ENCODE measurements at regions not wholly inside any gene's neighbourhood (a gene's known extent, or its start where the extent isn't known, plus 50 kb on each side); places are given as distances from the start of the nearest gene placed in this dataset.

DNA sequence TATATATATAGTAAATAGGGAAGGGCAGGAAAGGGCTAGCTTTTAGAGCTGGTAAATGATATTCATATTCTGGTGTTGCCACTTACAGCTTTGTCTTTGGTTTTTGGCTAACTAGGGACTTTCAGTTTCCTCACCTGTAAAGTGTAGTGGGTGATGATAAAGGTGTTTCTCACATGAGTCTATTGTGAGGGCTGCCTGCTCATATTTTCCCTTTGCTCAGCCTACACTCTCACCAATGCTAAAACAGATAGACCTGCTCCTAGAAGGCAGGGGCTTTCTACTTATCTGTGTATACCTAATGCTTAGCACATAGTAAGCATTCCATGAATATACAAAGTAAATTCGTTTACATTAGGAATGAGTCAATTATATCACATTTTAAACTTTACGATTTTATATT is 137.2 kb upstream of the HS3ST1 start:
- no peak overlapping the region for H3K4me3 ChIP-seq (replicated peaks; ENCODE audit: low read depth, low read length)
- TF ChIP-seq, protein P1, sequence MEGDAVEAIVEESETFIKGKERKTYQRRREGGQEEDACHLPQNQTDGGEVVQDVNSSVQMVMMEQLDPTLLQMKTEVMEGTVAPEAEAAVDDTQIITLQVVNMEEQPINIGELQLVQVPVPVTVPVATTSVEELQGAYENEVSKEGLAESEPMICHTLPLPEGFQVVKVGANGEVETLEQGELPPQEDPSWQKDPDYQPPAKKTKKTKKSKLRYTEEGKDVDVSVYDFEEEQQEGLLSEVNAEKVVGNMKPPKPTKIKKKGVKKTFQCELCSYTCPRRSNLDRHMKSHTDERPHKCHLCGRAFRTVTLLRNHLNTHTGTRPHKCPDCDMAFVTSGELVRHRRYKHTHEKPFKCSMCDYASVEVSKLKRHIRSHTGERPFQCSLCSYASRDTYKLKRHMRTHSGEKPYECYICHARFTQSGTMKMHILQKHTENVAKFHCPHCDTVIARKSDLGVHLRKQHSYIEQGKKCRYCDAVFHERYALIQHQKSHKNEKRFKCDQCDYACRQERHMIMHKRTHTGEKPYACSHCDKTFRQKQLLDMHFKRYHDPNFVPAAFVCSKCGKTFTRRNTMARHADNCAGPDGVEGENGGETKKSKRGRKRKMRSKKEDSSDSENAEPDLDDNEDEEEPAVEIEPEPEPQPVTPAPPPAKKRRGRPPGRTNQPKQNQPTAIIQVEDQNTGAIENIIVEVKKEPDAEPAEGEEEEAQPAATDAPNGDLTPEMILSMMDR (IDR thresholded peaks at IDR 0.05; ENCODE audit: low read depth, low read length, missing control alignments) = no peak
- DNase-seq (ENCODE audit: extremely low read depth, low read depth) = no peak

DNA sequence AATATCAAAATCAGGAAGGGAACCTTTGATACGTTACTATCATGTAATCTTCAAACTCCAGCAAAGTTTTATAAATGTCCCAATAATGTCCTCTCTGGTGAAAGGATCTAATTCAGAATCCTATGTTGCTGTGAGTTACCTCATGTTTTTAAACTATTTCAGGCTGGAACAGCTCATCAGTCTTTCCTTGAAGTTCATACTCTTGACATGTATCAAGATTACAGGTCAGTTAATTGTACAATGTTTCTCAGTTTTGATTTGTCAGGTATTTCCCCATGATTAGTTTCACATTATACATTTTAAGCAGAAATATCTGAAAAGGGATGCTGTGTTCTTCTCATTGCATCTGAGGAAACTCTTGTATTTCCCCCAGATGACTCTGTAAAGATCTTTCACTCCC is 136.5 kb upstream of the HS3ST1 start:
- no peak overlapping the region for H3K4me3 ChIP-seq (replicated peaks; ENCODE audit: low read depth, low read length)
- no peak for DNase-seq (ENCODE audit: extremely low read depth, low read depth)
- TF ChIP-seq, protein P1 (IDR thresholded peaks at IDR 0.05; ENCODE audit: low read depth, low read length, missing control alignments) = no peak

DNA sequence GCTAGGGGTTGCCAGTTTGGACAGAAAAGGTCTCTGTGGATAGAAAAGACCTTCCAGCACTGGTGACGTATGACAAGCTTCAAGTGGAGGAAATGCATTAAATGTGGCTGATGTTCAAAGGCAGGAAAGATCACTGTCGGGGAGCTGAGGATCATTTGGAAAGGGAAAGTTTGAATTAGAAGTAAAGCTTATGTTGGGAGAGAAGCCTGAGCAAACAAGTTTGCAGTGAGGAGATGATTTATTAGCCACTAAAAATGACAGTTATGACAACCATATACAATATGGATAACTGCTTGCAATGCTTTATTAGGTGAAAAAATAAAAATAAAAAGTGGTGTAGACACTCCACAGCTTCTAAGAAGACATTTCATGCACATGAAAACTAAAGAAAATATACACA is 135.3 kb upstream of the HS3ST1 start:
- H3K4me3 ChIP-seq (replicated peaks; ENCODE audit: low read depth, low read length) = no peak overlapping the region
- TF ChIP-seq, protein P1 (IDR thresholded peaks at IDR 0.05; ENCODE audit: low read depth, low read length, missing control alignments) = no peak
- DNase-seq (ENCODE audit: extremely low read depth, low read depth) = no peak

DNA sequence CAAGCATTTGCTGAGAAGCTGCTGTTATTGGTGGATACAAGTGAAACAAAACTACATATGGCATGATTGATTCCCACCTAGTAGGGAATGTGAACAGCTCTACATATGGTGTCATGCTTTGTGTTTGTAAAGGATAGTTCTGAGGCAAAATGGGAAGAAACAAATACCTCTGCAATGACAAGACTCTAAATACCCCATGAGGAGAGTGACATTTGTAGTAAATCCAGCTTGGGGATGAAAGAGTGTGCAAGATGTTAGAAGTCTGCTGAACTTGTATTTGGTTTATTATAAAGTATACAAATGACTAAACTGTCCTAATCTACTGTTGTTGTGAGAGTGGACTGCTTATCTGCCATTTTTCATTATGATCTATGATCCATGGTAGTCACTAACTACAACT is 120.8 kb upstream of the HS3ST1 start:
- TF ChIP-seq, protein P1 (IDR thresholded peaks at IDR 0.05; ENCODE audit: low read depth, low read length, missing control alignments) = no peak
- DNase-seq (ENCODE audit: extremely low read depth, low read depth) = no peak
- H3K4me3 ChIP-seq (replicated peaks; ENCODE audit: low read depth, low read length) = no peak overlapping the region

DNA sequence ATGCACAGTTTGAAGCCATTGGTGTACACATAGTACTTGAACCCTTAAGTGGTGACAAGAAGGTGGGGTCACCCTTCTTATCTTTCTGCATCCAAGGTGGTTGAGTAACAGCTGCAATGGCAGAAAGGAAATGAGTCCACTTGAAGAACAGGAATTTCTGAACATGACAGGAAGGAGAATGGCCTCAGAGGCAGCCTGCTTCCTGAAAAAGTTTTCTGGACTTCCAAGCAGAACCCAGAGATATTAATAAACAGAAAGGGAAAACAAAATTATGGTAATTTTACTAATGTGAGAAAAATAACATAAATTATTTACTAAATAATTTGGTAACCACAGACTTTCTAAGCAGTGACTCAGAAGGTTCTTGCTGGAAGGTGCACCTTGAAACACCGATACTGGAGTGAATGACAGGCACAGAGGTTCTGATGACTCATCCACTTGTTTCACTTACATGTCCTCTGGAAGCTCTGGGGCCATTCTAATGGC is 119.9 kb upstream of the HS3ST1 start:
- H3K4me3 ChIP-seq (replicated peaks; ENCODE audit: low read depth, low read length) = no peak overlapping the region
- TF ChIP-seq, protein P1 (IDR thresholded peaks at IDR 0.05; ENCODE audit: low read depth, low read length, missing control alignments) = no peak
- DNase-seq (ENCODE audit: extremely low read depth, low read depth) = no peak

DNA sequence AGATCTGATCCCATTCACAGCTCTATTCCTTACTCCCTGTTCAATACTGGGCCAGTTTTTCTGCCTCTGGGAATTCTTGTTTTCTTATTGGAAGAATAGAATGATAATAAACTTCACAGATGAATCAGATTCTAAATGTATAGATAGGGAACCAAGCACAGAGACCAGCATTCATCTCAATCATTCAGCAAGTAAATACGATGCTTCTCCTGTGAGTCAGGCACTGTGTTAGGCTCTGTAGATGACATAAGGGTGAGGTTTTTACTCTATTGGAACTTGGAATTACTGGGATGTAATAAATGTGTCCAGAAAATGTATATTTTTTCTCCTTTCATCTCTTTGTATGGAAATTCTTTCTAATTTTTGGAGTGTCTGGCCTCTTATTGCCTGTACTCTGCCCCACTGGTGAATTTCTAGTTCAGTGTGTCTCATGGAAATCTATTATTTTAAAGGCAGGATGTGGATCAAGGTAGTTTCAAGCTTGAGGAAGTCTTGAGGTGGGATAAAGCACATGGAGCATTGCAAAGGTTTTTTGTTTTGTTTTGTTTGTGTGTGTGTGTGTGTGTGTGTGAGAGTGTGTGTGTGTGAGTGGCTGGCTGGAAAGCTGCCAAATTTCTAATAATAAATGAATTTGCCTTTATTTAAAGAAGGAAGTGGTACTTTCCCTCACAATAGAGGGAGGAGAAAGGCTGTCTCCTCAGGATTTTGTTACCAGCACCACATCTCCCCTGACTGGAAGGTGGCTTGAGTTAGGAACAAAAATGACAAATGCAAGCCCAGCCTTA is 117.9 kb upstream of the HS3ST1 start:
- no peak overlapping the region for H3K4me3 ChIP-seq (replicated peaks; ENCODE audit: low read depth, low read length)
- TF ChIP-seq, protein P1 (IDR thresholded peaks at IDR 0.05; ENCODE audit: low read depth, low read length, missing control alignments) = no peak
- no peak for DNase-seq (ENCODE audit: extremely low read depth, low read depth)

All from HFF-Myc (cell line).